T-helper 1 cell treated with Interleukin-12 subunit alpha and Interleukin-12 subunit beta and Interleukin-4 antibody, amounts not matched to agents 30 ng/mL and 1 ng/mL, for 36 hours (primary cell): ENCODE measurements at regions not wholly inside any gene's neighbourhood (a gene's known extent, or its start where the extent isn't known, plus 50 kb on each side); places are given as distances from the start of the nearest gene placed in this dataset.
"Not testable (repeated sequence)": the region's sequence is repeated elsewhere in the genome, so short reads cannot be mapped to it uniquely, and the experiment has no call there.

Experiments
- intact Hi-C: fragments of 100-400 bp; cut with micrococcal nuclease; formaldehyde crosslinking; loops from one replicate; pipeline ENCODE4 v1.15.1; 2024

DNA sequence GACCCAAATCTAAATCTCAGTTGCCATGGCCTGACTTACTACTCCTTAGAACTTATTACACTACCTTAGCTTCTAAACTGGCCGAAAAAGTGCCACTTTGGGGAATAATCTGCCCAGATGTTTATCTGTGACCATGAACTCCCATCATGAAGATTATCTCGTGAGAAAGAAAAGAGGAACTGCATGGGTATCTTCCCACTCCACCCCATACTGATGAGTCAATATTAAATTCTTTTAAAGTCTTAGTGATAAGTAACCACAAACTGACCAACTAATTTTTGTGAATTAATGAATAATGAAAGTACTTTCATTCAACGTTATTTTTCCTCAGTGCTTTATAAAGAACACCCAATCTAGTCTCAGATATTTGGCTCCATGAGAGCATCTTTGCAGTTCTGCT, 493.5 kb downstream of the EBF1 start:
- intact Hi-C loops, result no loop called here

DNA sequence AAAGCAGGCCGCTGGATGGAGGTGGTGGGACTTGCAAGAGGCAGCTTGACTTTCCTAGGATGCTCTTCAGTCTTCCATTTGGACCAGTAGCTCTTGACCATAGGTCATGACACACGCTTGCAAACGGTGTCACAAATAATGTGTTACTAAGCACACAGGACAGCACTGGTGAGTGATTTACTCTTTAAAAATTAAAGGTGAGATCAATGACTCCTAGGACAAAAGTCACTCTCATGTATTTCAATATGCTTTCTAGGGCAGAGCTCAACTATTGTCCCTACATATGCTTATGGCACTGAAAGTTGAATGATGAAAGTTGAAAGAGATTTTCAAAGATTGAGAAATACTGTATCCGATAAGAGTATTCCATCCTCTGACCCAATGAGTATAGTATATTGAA, 496.7 kb downstream of the EBF1 start:
- intact Hi-C loops, result no loop called here

GRCh38 chr5:158601118-158601517, 498.6 kb downstream of the EBF1 start:
- intact Hi-C loops, result loop anchor here (1.0 kb wide), 1 partner anchor 42 kb away; no protein-coding TSS in a partner anchor

DNA sequence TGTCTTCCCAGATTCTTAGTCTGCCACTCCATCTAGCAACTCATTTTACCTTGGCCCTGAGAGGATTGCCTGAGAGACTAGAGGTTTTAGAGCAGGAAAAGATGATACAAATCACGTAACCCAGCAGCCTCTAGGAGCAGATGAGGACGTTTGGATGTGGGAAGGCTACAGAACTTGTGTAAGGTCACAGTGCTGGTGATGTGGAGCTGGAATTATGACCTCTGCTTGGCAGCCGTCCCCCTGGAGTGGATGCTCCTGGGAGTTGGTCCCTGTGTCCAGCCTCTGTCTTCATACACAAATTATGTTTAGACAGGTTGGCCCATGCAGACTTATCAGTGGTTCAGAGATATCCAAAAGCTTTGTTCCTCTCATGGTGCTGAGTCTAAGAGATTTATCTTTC, 499.0 kb downstream of the EBF1 start:
- intact Hi-C loops, result loop anchor here (1.0 kb wide), 1 partner anchor 43 kb away; no protein-coding TSS in a partner anchor

DNA sequence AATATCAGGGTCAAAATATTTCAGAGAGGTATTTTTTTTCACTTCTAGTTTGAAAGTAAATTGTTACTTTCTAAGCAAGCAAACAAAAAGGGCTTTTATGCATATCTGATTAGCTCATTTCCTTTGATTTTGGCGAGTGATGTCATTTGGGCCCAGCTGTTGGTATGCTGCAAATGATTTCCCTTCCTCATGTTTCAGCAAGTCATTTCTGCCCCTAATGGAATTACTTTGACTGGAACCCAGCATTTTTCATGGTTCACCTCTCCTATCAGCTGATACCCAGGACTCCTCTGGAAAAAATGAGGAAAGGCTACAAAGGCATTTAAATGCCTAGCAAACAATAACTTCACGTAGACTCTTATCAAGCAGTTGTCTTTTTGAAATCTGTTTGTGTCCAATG, 500.6 kb downstream of the EBF1 start:
- intact Hi-C loops, result no loop called here

- intact Hi-C loops, result no loop called here
Observed at GRCh38 chr5:158594595-158595242, 505.0 kb downstream of the EBF1 start.

DNA sequence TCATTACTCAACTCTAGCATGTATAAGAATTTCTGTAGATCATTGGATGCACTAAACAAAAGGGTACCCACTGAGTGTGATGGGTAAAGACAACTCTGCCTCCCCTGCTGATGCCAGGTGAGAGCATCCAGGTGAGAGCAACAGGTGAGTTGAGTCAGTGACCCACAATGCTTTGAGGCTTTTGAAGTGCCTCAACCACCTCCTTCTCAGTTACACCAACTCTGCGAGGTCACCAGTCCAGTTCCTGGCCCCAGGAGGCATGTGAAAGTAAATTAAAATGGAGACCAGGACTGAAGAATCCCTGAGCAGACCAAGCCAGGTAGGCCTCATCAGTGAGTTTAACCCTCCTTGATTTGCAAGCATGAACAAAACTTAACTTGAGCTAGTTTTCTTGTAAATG, 505.8 kb downstream of the EBF1 start:
- intact Hi-C loops, result no loop called here

- intact Hi-C loops, result no loop called here
Observed at GRCh38 chr5:158591301-158591863, 508.3 kb downstream of the EBF1 start.

GRCh38 chr5:158590746-158591300, 508.9 kb downstream of the EBF1 start:
- intact Hi-C loops, result no loop called here

DNA sequence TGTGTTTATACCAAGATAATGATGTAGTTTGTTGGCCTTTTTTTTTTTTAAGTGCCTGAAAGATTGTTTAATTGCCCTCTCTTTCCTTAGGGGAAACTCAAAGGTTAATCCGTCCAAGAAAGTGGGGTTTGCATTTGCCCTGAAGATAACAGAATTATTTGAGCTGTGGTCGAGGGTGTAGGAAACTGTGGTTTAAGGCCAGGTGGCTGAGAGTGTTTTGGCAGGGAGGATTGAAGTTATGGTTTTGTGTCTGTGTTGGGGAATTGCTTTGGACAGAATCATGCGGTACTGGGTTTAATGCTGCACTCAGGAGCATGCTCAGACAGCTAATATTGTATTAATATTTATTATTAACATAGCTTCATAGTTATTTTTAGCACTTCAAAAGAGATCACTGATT, 509.8 kb downstream of the EBF1 start:
- intact Hi-C loops, result no loop called here

GRCh38 chr5:158588617-158589016, 511.1 kb downstream of the EBF1 start:
- intact Hi-C loops, result no loop called here

- intact Hi-C loops, result no loop called here
Observed at GRCh38 chr5:158586054-158586453, 513.7 kb downstream of the EBF1 start.

DNA sequence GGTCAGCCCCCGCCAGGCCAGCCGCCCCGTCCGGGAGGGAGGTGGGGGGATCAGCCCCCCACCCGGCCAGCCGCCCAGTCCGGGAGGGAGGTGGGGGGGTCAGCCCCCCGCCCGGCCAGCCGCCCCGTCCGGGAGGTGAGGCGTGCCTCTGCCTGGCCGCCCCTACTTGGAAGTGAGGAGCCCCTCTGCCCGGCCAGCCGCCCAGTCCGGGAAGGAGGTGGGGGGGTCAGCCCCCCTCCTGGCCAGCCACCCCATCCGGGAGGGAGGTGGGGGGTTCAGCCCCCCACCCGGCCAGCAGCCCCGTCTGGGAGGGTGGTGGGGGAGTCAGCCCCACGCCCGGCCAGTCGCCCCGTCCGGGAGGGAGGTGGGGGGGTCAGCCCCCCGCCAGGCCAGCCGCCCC, 517.0 kb downstream of the EBF1 start:
- intact Hi-C loops, result not testable (repeated sequence)

DNA sequence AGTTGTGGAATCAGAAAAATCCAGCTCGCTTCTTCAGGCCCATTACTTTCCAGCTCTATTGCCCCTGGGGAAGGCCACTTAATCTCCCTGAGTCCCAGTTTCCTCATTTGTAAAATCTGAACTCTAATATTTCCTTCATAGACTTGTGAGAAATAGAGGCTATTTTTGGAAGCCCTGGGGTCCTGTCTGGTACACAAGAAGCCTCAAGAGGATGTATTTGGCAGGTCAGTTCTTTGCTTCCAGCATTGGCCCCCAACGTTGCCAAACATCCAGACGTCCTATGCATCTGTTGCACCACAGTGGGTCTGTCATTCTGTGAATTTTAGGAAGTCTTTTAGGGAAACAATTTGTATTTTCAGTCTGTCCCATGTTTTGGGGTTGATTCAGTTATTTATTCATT, 525.9 kb downstream of the EBF1 start:
- intact Hi-C loops, result no loop called here

DNA sequence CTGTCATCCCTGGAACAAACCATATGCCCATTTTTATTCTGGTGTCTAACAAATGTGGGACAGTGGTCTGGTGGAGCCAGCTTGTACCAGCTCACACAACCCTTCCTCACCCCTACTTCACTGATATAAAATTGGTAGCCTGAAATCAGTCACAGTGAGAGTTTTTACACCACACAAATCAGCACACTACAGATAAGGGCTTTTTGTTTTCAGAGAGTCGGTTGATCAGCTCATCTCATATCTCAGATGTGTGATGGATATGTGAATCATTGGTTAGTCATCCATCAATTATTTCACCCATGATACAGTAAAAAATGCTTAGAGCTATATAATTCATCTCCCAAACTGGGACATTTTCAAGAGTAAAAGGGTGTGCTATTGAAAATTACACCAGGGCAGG, 529.2 kb downstream of the EBF1 start:
- intact Hi-C loops, result no loop called here

DNA sequence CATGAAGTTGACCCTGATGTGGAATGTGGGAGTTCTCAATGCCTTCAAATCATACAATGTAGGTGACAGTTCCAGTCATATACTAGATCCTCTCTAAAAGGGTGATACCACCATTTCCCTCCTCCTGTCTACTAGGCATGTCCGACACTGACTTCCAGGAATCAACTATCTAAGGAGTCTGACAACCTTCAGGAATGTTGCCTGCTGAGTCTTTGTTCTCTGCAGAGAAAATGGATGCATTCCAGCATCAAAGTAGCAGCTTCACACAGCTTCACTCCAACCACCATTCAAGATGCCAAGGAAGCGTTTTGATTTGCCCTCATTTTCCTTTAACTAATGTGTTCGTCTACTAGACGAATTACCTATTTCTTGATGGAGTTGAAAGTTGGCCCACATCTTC, 530.2 kb downstream of the EBF1 start:
- intact Hi-C loops, result no loop called here

GRCh38 chr5:158565017-158565789, 534.5 kb downstream of the EBF1 start:
- intact Hi-C loops, result no loop called here

DNA sequence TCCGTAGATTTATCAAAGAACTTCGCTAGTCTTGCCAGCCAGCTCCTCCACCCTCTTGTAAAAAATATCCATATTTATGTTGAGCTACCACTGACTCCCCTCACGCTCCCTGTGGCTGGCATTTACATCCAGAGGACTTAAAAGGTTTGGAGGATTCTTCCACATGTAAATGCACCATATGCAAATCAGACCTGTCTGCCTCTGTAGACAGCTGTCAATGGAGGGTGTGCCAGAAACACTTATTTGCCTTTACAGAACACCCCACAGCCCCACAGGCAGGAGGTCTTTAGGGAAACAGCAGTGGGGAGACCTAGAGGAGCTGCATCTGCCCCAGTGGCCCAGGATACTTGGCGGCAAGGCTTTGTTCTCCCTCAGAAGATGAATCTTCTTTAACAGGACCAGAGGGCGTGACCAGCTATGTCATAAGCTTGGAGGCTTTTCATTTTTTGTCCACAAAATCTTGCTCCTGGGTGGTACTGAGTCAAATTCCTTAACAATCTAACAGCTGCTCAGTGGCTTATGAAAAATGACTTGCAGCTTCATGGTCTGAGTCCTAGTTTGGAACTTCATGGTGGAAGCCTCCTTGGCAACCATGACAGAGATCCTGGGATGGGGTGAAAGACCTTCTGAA, 535.8 kb downstream of the EBF1 start:
- intact Hi-C loops, result no loop called here

DNA sequence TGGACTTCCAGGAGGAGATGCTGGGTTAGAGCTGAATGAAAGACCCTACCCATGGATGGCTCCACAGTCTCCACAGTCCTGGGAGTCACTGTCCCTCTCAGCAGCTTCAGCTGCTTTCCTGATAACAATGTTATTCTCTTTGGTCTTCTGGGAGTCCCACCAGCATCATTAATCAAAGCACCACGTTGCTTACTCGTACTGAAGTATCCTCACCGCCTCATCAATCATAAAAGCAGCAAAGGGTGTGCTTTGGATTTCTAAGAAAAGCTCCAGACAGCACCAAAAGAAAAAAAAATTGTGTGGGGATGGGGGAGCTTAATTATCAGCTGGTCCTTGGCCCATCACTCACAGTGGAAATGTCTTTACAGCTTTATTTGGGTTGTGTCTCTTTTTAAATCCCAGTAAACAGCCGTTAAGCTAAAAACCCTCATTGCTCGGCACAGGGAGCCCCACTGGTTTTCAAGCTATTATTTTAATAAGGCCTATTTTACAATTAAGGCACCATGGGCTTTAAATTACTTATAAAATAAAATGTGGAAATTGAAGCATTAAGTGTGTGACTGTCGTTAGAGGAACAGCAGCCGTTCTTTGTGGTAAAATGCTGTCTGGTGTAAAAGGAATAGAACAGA, 538.0 kb downstream of the EBF1 start:
- intact Hi-C loops, result no loop called here

DNA sequence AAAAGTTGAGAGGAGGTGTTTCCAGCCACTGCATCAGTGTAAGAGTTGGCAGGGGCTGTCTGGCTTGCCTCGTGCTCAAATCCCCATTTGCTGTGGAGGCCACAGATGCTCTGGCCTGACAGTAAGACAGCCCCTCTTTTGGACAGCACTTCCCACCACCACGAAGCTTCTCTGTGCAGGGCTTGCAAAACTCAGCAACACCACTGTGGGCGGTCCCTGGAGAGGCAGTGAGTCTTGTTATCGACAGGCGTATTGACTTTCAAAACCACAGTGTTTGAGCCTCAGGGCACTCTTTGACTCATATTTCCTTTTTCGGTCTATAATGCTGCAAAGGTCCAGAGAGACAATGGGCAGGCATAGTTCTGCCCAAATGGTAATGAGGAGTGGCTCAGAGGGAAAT, 539.5 kb downstream of the EBF1 start:
- intact Hi-C loops, result no loop called here

DNA sequence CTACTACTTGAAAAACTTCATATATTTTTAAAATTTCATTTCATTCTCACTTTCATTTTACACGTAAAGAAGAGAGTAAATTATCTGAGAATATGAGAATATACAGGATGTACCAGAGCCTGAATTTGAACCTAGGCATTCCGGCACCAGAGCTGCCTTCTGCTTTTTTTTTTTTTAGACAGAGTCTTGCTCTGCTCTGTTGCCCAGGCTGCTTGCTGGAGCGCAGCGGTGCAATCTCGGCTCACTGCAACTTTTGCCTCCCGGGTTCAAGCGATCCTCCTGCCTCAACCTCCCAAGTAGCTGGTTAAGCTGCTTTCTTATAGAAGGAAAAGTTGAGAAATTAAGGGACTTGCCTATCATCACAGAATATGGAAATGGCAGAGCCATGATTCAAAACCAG, 540.1 kb downstream of the EBF1 start:
- intact Hi-C loops, result no loop called here
